ENCODE measurements at regions not wholly inside any gene's neighbourhood (a gene's known extent, or its start where the extent isn't known, plus 50 kb on each side); places are given as distances from the start of the nearest gene placed in this dataset.

GRCh38 chr2:186980787-186981550 is 132.0 kb upstream of the ZSWIM2 start:
- no peaks in the 10 kb centered on the region for H3K79me1 ChIP-seq (ENCODE audit: insufficient read depth, low read depth, low read length, poor library complexity, severe bottlenecking)

More at GRCh38 chr2:186980787-186981550, 132.0 kb upstream of the ZSWIM2 start:
- H2AFZ ChIP-seq (ENCODE audit: low read length): no peak overlapping the region
- no peak overlapping the region for H3K4ac ChIP-seq (ENCODE audit: low read depth, low read length)
- no peak overlapping the region for H3K27ac ChIP-seq (ENCODE audit: insufficient read length, low read depth, low read length)
- no peak overlapping the region for H2AK5ac ChIP-seq (ENCODE audit: insufficient read length, low read length)
- H2BK5ac ChIP-seq (ENCODE audit: insufficient read length, low read length): no peak overlapping the region
- no peaks in the 10 kb centered on the region for H3K9me3 Mint-ChIP-seq
- no peak overlapping the region for H2BK20ac ChIP-seq (ENCODE audit: low read depth, low read length, poor library complexity, severe bottlenecking)
- no peak overlapping the region for H4K5ac ChIP-seq (ENCODE audit: insufficient read length, low read depth, low read length)
- no peaks in the 10 kb centered on the region for H3K9me3 ChIP-seq (ENCODE audit: control insufficient read depth, low read depth, low read length)
- no peak overlapping the region for H3K18ac ChIP-seq (ENCODE audit: insufficient read length, low read depth, low read length)
- no peaks in the 10 kb centered on the region for H3K27me3 ChIP-seq (ENCODE audit: insufficient read depth, low read length)
- H2BK15ac ChIP-seq (ENCODE audit: low read depth, low read length): no peak overlapping the region
- H3T11ph ChIP-seq (ENCODE audit: low read length): no peak overlapping the region
- no peak overlapping the region for H3K4me3 Mint-ChIP-seq
- no peak overlapping the region for H3K27ac Mint-ChIP-seq
- DNase-seq: no peak
- H4K8ac ChIP-seq (replicated peaks; ENCODE audit: insufficient read length, low read depth, low read length): no peak overlapping the region
- no peak overlapping the region for H3K14ac ChIP-seq (ENCODE audit: insufficient read depth, low read length)
- H3K36me3 Mint-ChIP-seq (ENCODE audit: insufficient read depth in 1 of 3, low read depth in 3 of 3): no peaks in the 10 kb centered on the region
- H3K56ac ChIP-seq (ENCODE audit: insufficient read length, low read depth, low read length): no peak overlapping the region
- H3K9ac ChIP-seq (ENCODE audit: extremely low read depth, insufficient read length, low read length): no peak overlapping the region
- no peak overlapping the region for H4K91ac ChIP-seq (ENCODE audit: insufficient read length, low read depth, low read length)
- H3K27me3 Mint-ChIP-seq (ENCODE audit: low read depth): no peaks in the 10 kb centered on the region
- no peaks in the 10 kb centered on the region for H3K23me2 ChIP-seq (ENCODE audit: insufficient read length, low read depth, low read length, poor library complexity, severe bottlenecking)
- no peak overlapping the region for H2BK12ac ChIP-seq (ENCODE audit: insufficient read length, low read depth, low read length)
- no peaks in the 10 kb centered on the region for H3K79me2 ChIP-seq (ENCODE audit: insufficient read depth, low read length)
- no peaks in the 10 kb centered on the region for H4K20me1 ChIP-seq (ENCODE audit: control insufficient read depth, insufficient read depth, insufficient read length)
- H3K23ac ChIP-seq (ENCODE audit: insufficient read length, low read depth, low read length): no peak overlapping the region
- TF ChIP-seq CTCF (conservative IDR thresholded peaks at IDR 0.05): no peak
- no peaks in the 10 kb centered on the region for H3K4me1 Mint-ChIP-seq
- no CpG with 5 or more reads among the region's 11 CpGs for WGBS (ENCODE audit: extremely low coverage, insufficient read length, low lambda C conversion rate)
- H3K4me1 ChIP-seq (ENCODE audit: insufficient read depth, low read length): no peaks in the 10 kb centered on the region
- H3K4me2 ChIP-seq (ENCODE audit: insufficient read depth, insufficient read length, low read length): no peak overlapping the region
- no peak overlapping the region for H2BK120ac ChIP-seq (ENCODE audit: low read depth, low read length, poor library complexity, severe bottlenecking)
